ENCODE measurements at regions not wholly inside any gene's neighbourhood (a gene's known extent, or its start where the extent isn't known, plus 50 kb on each side); places are given as distances from the start of the nearest gene placed in this dataset.

DNA sequence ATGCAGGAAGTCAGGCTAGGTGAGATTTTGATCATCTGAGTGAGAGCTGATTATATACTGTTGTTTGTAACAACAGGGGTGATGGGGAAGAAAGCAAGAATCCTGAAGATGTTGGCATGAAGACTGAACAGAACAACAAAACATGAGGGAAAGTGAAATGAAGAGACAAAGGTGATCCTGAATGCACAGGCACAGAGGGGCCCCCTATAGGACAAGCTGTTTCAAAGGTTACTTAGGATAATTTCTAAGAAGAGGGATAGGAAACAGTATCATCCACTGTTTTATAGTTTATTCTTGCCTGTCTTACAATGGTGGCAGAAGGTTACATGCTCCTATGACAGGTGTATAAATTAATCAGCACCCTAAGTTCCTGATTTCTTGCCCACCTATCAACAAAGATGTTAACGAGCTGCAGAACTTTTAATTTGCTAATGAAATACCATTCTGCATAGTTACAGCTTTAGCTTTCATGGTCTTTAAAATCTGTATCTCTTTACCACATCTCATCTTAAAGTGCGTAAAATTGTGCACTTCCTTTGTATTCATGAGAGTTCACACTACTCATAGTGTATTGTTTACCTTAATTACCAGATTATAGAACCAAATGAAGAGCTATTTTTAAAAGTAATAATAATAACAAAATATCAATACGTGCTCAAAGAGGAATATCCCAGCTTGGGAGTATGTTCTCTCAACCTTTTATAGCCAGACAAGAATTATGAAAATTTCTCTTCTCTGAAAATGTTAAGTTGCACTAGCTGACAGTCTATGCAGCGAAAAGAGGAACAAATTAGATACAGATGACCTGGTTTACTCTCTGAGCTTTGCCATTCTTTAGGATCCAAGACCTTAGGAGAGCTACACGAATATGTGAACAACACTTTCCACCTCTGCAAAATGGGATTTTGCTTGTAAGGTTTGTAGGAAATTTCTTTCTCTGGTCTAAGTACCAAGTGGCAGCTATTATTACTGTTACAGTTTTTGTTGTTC is 192.5 kb downstream of the EDN1 start:
- Histone ChIP-seq H3K56ac (replicated peaks; ENCODE audit: insufficient read length, low read depth, low read length) (no peak overlapping the region), H3K36me3 (ENCODE audit: control insufficient read depth in 2 of 4, insufficient read depth in 4 of 4, low read length in 3 of 4) (no peaks in the 10 kb centered on the region), H4K20me1 (replicated peaks in 1 of 2; ENCODE audit: control insufficient read depth in 1 of 2, insufficient read depth in 2 of 2, low read length in 2 of 2) (no peaks in the 10 kb centered on the region), H4K8ac (ENCODE audit: extremely low read depth, insufficient read depth, low read length) (no peak overlapping the region), H3K9me3 (ENCODE audit: insufficient read depth in 2 of 2, low read depth in 1 of 2, low read length in 1 of 2) (no peaks in the 10 kb centered on the region), H4K91ac (replicated peaks; ENCODE audit: insufficient read length, low read length) (no peak overlapping the region), H3K27me3 (replicated peaks in 1 of 4; ENCODE audit: control insufficient read depth in 3 of 4, extremely low read depth in 1 of 4, insufficient read depth in 3 of 4, low read length in 3 of 4) (no peaks in the 10 kb centered on the region), H3K4me2 (ENCODE audit: insufficient read depth in 1 of 2, low read depth in 2 of 2, low read length in 2 of 2) (no peak overlapping the region), H3K27ac (ENCODE audit: low read depth, low read length) (no peak overlapping the region), H3K9ac (replicated peaks in 1 of 4; ENCODE audit: extremely low read depth in 1 of 4, low read depth in 3 of 4, low read length in 3 of 4) (no peak overlapping the region), H3K4me1 (replicated peaks in 1 of 4; ENCODE audit: control insufficient read depth in 3 of 4, insufficient read depth in 4 of 4, low read length in 3 of 4) (no peaks in the 10 kb centered on the region), H3K4ac (replicated peaks; ENCODE audit: insufficient read length, low read depth, low read length) (no peak overlapping the region), H2BK15ac (ENCODE audit: low read length) (no peak overlapping the region), H3K79me2 (ENCODE audit: control insufficient read depth in 1 of 2, insufficient read depth in 2 of 2, low read length in 2 of 2) (no peaks in the 10 kb centered on the region), H2BK5ac (ENCODE audit: low read depth, low read length) (no peak overlapping the region), H3K14ac (ENCODE audit: insufficient read length) (no peak overlapping the region), H3K23me2 (ENCODE audit: low read depth, low read length) (no peaks in the 10 kb centered on the region), H3K23ac (ENCODE audit: insufficient read length) (no peak overlapping the region), H2BK20ac (ENCODE audit: low read length) (no peak overlapping the region), H3K18ac (ENCODE audit: extremely low read depth, low read length) (no peak overlapping the region), H2AK5ac (ENCODE audit: low read depth, low read length) (no peak overlapping the region), H3K4me3 (ENCODE audit: extremely low read depth in 1 of 4, insufficient read depth in 2 of 4, low read depth in 3 of 4, low read length in 4 of 4) (no peak overlapping the region), H4K5ac (ENCODE audit: insufficient read length, low read depth, low read length) (no peak overlapping the region), H2AFZ (ENCODE audit: low read length) (peak overlapping the region; percentile 56; the same call in 1 of the 2 replicates), H2BK12ac (ENCODE audit: low read depth, low read length) (no peak overlapping the region), H2BK120ac (replicated peaks; ENCODE audit: low read depth, low read length) (no peak overlapping the region), H3K79me1 (ENCODE audit: low read depth, low read length) (no peaks in the 10 kb centered on the region)
- DNase-seq (ENCODE audit: low read depth in 1 of 2, low spot score in 2 of 2) (no peak), FAIRE-seq (no peak)
- 87% methylated on average over 5 of the region's 5 CpGs; no CpG with 5 or more reads in 1 of the 2 experiments for WGBS, 2 experiments (ENCODE audit: extremely low coverage in 1 of 2, insufficient coverage in 1 of 2, insufficient read length in 1 of 2, insufficient replicate concordance in 2 of 2, low coverage in 1 of 2, low lambda C conversion rate in 2 of 2, missing lambda C conversion rate in 1 of 2)
- TF ChIP-seq RAD21 (IDR thresholded peaks at IDR 0.05 in 1 of 2, conservative IDR thresholded peaks at IDR 0.05 in 1 of 2; ENCODE audit: low read depth in 2 of 2, low read length in 2 of 2) (peak; percentile 47 to 64), SP1 (IDR thresholded peaks at IDR 0.05; ENCODE audit: low read depth, low read length) (no peak)
- TF ChIP-seq, protein P1, sequence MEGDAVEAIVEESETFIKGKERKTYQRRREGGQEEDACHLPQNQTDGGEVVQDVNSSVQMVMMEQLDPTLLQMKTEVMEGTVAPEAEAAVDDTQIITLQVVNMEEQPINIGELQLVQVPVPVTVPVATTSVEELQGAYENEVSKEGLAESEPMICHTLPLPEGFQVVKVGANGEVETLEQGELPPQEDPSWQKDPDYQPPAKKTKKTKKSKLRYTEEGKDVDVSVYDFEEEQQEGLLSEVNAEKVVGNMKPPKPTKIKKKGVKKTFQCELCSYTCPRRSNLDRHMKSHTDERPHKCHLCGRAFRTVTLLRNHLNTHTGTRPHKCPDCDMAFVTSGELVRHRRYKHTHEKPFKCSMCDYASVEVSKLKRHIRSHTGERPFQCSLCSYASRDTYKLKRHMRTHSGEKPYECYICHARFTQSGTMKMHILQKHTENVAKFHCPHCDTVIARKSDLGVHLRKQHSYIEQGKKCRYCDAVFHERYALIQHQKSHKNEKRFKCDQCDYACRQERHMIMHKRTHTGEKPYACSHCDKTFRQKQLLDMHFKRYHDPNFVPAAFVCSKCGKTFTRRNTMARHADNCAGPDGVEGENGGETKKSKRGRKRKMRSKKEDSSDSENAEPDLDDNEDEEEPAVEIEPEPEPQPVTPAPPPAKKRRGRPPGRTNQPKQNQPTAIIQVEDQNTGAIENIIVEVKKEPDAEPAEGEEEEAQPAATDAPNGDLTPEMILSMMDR (IDR thresholded peaks at IDR 0.05; ENCODE audit: control extremely low read depth in 1 of 3, insufficient read depth in 1 of 3, low read depth in 1 of 3, low read length in 3 of 3): peak in 2 of 3 experiments; percentile 35 to 58; a peak in 2 of 4 replicates
- ChIA-PET CTCF (ENCODE audit: partially characterized antibody) (interaction anchor here (0.6 to 3.3 kb wide), 49 partner anchors 9 to 893 kb away, joined by 3 to 35 read pairs (median 4); partner anchors contain the start of gene EDN1), POLR2A (ENCODE audit: partially characterized antibody) (no interaction called here)

All from H1 (cell line).